Lower leg skin (tissue), 3 donors: ENCODE measurements at regions not wholly inside any gene's neighbourhood (a gene's known extent, or its start where the extent isn't known, plus 50 kb on each side); places are given as distances from the start of the nearest gene placed in this dataset.

Experiments used
- CTCF ChIP-seq, 3 donors: fragments of 450-650 bp; IDR thresholded peaks; one replicate each; pipeline ENCODE4 v1.5.1; 2016; ENCODE audit warnings: antibody characterized with exemption in 3 of 3, mild to moderate bottlenecking in 3 of 3, moderate library complexity in 2 of 3
- POLR2A ChIP-seq, 2 donors: fragments of 450-650 bp; IDR thresholded peaks; one replicate each; pipeline ENCODE4 v1.6.1; 2016 to 2017; ENCODE audit warnings: antibody characterized with exemption in 2 of 2, mild to moderate bottlenecking in 1 of 2, moderate library complexity in 1 of 2

DNA sequence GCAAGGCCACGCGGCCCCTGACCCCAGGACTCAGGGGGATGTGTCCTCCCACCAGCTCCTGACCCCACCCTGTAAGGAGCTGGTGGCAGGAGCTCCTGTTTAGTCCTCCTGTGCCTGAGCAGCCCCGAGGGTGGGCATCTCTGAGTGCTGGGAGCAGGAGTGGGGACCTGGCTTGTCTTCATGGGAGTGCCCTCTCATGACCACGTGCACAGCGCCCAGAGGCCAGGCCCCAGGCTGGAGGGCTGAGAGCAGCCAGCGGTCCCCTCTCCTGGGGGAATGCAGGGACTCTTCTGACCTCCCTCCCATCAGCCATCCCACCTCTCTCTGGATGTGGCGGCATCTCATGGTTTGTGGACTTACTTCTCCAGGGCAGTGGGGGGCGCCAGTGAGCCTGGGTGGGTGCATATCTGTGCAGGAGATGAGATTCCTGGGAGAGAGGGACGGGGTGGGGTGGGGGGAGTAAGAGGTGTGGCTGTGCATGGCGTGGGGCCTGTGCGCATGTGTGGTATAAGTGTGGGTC is 205.6 kb downstream of the TBC1D2B start:
- no peak for TF ChIP-seq CTCF (IDR thresholded peaks at IDR 0.05)
- TF ChIP-seq POLR2A (IDR thresholded peaks at IDR 0.05): no peak
